ENCODE measurements at regions not wholly inside any gene's neighbourhood (a gene's known extent, or its start where the extent isn't known, plus 50 kb on each side); places are given as distances from the start of the nearest gene placed in this dataset.

DNA sequence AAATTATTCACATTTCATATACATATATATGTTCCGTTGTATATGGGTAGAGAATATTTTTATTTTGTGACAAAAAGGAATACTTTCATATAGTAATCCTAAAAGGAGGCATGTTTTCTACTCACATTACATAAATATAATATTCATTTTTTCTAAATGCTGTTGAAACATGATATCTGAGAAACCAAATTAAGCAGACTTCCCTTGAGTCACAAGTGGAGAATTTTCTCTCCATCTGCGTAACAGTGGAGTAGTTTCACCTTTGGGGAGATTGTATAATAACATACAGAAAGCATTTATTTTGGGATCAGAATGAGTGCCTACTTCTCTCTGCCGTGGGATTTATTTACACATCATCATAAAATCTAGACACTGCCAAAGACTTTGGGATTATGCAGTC is 849.8 kb downstream of the NSUN3 start:
- no peak overlapping the region for H3K4me3 Mint-ChIP-seq

DNA sequence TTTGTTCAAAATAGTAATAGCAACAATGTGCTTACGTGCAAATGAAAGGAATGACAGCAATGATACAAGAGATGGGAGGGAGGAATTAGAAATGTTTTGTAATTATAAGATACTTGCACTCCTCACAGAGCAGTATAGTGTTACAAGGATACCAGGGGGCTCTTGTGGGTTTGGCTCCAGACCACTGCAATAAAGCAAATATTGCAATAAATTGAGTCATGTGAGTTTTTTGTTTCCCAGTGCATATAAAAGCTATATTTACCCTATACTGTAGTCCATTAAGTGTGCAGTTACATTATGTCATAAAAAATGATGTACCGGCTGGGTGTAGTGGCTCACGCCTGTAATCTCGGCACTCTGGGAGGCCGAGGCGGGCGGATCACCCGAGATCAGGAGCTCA is 864.3 kb downstream of the NSUN3 start:
- Mint-ChIP-seq H3K4me1 (no peaks in the 10 kb centered on the region), H3K4me3 (no peak overlapping the region), H3K36me3 (ENCODE audit: low read depth) (no peaks in the 10 kb centered on the region), H3K27me3 (ENCODE audit: low read depth) (no peaks in the 10 kb centered on the region), H3K9me3 (no peaks in the 10 kb centered on the region), H3K27ac (no peak overlapping the region)
- TF ChIP-seq, protein P1, sequence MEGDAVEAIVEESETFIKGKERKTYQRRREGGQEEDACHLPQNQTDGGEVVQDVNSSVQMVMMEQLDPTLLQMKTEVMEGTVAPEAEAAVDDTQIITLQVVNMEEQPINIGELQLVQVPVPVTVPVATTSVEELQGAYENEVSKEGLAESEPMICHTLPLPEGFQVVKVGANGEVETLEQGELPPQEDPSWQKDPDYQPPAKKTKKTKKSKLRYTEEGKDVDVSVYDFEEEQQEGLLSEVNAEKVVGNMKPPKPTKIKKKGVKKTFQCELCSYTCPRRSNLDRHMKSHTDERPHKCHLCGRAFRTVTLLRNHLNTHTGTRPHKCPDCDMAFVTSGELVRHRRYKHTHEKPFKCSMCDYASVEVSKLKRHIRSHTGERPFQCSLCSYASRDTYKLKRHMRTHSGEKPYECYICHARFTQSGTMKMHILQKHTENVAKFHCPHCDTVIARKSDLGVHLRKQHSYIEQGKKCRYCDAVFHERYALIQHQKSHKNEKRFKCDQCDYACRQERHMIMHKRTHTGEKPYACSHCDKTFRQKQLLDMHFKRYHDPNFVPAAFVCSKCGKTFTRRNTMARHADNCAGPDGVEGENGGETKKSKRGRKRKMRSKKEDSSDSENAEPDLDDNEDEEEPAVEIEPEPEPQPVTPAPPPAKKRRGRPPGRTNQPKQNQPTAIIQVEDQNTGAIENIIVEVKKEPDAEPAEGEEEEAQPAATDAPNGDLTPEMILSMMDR (IDR thresholded peaks at IDR 0.05; ENCODE audit: unreplicated experiment in 3 of 3): no peak

More for the DNA sequence above, 849.8 kb downstream of the NSUN3 start:
- H3K9me3 Mint-ChIP-seq: no peaks in the 10 kb centered on the region
- TF ChIP-seq, protein P1 (IDR thresholded peaks at IDR 0.05; ENCODE audit: unreplicated experiment in 3 of 3): no peak
- no peaks in the 10 kb centered on the region for H3K4me1 Mint-ChIP-seq
- H3K36me3 Mint-ChIP-seq (ENCODE audit: low read depth): no peaks in the 10 kb centered on the region
- H3K27ac Mint-ChIP-seq: no peak overlapping the region
- no peaks in the 10 kb centered on the region for H3K27me3 Mint-ChIP-seq (ENCODE audit: low read depth)

DNA sequence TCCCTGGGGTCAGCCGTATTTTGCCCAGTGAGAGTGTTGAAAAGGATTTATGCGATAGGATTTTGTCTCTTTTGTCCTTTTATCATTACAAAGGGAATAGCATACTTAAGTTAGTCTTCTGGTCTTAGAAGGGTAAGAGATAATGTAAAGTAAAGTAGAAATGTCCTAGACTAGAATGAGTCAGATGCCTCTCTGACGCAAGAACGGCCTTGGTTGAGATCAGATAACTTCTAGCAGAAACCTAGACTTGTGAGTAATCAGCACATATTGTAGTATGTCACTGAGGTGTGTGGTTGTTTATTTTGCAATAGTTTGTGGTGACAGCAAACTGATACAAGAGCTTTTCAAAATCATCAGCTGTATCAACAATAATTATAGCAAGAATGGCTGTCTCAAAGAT is 866.1 kb downstream of the NSUN3 start:
- Mint-ChIP-seq H3K4me3 (no peak overlapping the region), H3K9me3 (no peaks in the 10 kb centered on the region), H3K4me1 (no peaks in the 10 kb centered on the region), H3K27me3 (ENCODE audit: low read depth) (no peaks in the 10 kb centered on the region), H3K36me3 (ENCODE audit: low read depth) (no peaks in the 10 kb centered on the region), H3K27ac (no peak overlapping the region)
- TF ChIP-seq, protein P1 (IDR thresholded peaks at IDR 0.05; ENCODE audit: unreplicated experiment in 3 of 3): no peak

DNA sequence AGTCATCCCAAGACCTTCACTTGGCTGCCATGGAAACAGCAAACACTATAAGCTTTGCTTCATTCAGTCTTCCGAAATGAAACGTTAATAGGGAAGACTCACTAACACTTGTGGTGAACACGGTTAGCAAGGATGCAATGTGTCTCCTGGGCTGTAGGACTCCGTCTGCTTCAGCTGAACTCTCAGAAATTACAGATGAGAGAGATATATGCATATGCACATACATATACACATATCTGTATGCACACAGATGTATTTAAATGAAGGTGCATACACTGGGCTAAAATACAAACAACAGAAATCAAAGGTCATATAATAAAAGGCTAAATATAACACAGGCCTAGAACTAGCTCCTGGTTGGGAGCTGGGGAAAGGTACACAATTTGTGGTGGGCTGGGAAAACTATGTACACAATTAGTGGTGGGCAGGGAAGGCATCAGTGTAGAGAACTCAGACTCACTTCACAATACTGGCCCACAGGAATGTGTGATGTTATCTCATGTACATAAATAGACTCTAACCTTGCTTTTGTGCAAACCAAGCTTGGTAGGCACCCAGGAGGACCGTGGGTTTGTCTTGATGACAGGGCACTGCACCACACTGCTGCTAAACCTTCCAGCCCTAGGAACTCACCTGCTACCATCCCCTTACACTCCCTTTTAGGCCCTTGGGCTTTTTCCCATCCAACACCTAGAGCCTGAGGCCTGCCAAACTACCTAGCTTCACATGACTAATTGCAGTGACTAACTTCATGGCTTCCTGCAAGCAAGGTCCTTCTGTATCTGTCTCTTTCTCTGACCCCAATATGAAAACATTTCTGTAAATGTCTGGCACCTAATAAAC is 873.1 kb downstream of the NSUN3 start:
- H3K4me3 Mint-ChIP-seq: no peak overlapping the region
- H3K27me3 Mint-ChIP-seq (ENCODE audit: low read depth): no peaks in the 10 kb centered on the region
- TF ChIP-seq, protein P1 (IDR thresholded peaks at IDR 0.05; ENCODE audit: unreplicated experiment in 3 of 3): no peak
- H3K36me3 Mint-ChIP-seq (ENCODE audit: low read depth): no peaks in the 10 kb centered on the region
- no peaks in the 10 kb centered on the region for H3K4me1 Mint-ChIP-seq
- no peaks in the 10 kb centered on the region for H3K9me3 Mint-ChIP-seq
- H3K27ac Mint-ChIP-seq: no peak overlapping the region

DNA sequence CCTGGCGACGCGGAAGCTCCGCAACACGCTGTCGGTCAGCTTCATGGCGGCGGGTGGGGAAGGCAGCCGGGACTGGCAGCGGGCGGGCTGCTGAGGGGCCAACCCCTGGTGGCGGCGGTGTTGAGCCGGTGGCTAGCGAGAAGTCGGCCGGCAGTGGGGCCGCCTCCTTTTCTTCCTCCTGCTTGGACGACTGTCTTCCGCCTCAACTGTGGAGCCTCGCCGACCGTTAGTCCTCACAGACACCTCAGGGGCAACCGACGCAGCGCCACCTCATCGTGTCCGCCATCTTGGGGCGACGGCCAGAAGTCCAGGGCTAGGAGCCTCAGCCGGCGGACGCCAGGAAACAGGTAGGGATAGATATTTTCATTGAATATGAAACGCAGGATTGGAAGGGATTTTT is 875.1 kb downstream of the NSUN3 start:
- Mint-ChIP-seq H3K4me3 (no peak overlapping the region), H3K27ac (no peak overlapping the region), H3K27me3 (ENCODE audit: low read depth) (no peaks in the 10 kb centered on the region), H3K9me3 (peaks cover 3% of the 10 kb centered on the region), H3K4me1 (no peaks in the 10 kb centered on the region), H3K36me3 (ENCODE audit: low read depth) (no peaks in the 10 kb centered on the region)
- TF ChIP-seq, protein P1 (IDR thresholded peaks at IDR 0.05; ENCODE audit: unreplicated experiment in 3 of 3): no peak

DNA sequence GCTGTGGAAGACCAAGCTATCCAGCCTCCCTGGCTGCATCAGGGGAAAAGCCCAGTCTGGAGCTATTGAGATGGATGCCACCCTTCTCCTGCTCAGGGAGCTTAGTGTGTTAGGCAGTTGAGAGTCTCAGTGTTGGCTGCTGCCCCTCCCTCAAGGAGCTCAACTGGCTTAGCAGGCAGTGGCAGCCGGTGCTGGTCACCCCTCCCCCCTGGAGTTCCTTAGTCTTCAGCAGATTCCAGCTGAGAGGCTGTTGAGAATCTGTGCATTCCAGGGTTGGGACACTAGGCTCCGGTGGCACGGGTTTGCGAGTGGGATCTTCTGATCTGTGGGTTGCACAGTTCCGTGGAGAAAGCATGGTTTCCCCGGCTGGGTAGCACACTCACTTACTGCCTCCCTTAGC is 883.8 kb downstream of the NSUN3 start:
- H3K36me3 Mint-ChIP-seq (ENCODE audit: low read depth): no peaks in the 10 kb centered on the region
- no peak overlapping the region for H3K27ac Mint-ChIP-seq
- TF ChIP-seq, protein P1 (IDR thresholded peaks at IDR 0.05; ENCODE audit: unreplicated experiment in 3 of 3): no peak
- H3K4me3 Mint-ChIP-seq: no peak overlapping the region
- H3K4me1 Mint-ChIP-seq: no peaks in the 10 kb centered on the region
- H3K9me3 Mint-ChIP-seq: peaks cover 6% of the 10 kb centered on the region
- H3K27me3 Mint-ChIP-seq (ENCODE audit: low read depth): no peaks in the 10 kb centered on the region
